ENCODE measurements at regions not wholly inside any gene's neighbourhood (a gene's known extent, or its start where the extent isn't known, plus 50 kb on each side); places are given as distances from the start of the nearest gene placed in this dataset.

DNA sequence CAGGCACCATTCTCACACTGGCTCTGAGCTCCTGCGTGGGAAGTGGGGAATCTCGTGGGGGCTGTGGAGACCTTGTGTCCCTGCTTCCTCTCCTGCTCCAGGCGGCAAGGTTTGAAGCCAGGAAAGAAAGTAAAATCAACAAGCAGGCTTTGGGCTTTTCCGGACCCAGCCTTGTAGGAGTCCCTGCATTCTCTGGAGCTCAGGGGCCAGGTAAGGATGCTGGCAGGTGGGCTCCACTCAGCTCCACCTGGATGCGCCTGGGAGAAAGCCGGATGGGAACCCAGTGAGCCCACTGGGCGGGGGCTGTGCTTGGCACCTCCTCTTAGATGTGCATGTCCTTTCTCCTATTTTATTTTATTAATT, 362.5 kb downstream of the SEC14L1 start:
- H3K27me3 ChIP-seq: no peaks in the 10 kb centered on the region
- no peak for TF ChIP-seq POLR2AphosphoS5 (IDR thresholded peaks at IDR 0.05)
- TF ChIP-seq POLR2A (IDR thresholded peaks at IDR 0.05): no peak
- TF ChIP-seq, protein P1, sequence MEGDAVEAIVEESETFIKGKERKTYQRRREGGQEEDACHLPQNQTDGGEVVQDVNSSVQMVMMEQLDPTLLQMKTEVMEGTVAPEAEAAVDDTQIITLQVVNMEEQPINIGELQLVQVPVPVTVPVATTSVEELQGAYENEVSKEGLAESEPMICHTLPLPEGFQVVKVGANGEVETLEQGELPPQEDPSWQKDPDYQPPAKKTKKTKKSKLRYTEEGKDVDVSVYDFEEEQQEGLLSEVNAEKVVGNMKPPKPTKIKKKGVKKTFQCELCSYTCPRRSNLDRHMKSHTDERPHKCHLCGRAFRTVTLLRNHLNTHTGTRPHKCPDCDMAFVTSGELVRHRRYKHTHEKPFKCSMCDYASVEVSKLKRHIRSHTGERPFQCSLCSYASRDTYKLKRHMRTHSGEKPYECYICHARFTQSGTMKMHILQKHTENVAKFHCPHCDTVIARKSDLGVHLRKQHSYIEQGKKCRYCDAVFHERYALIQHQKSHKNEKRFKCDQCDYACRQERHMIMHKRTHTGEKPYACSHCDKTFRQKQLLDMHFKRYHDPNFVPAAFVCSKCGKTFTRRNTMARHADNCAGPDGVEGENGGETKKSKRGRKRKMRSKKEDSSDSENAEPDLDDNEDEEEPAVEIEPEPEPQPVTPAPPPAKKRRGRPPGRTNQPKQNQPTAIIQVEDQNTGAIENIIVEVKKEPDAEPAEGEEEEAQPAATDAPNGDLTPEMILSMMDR (IDR thresholded peaks at IDR 0.05): no peak
- no peak for DNase-seq (ENCODE audit: low spot score in 2 of 2)
- H3K27ac ChIP-seq: no peak overlapping the region
- no peaks in the 10 kb centered on the region for H3K4me1 ChIP-seq
- H3K36me3 ChIP-seq: no peaks in the 10 kb centered on the region
- no peaks in the 10 kb centered on the region for H3K9me3 ChIP-seq
- no peak overlapping the region for H3K4me3 ChIP-seq
- intact Hi-C loops (cut with DNase I; ENCODE audit: low total_unique reads): no loop called here

DNA sequence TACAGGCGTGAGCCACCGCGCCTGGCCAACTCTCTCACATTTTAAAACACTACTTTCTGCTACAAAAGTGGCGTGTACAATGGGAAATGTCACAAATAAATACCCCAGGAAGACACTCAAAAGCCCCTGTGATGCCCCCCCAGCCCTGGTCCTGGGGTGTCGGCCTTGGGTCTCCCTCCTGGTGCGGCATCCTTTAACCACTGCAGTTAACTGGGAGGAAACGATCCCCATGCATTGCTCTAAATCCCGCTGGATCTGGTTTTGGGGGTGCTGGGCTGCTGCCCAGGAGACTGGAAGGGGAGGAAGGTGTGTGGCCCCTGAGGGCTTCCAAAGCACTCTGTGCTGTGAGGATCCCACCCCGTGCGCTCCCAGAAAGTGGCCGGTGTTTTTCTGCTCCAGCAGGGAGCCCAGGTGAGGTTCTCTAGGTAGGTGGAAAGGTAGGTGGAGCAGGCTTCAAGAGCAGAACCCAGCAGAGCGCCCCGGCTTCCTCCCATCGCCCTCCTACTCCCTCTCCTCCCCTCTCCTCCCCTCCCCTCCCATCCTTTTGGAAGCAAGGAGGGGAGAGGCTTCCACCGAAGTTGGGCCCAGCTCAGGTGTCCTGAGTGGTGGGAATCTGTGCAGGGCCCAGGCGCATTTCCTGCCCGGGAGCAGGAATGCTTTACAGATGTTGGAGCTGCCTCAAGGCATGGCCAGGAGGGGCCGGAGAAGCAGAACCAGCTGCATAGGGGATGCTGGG, 363.3 kb downstream of the SEC14L1 start:
- Histone ChIP-seq H3K27me3 (no peaks in the 10 kb centered on the region), H3K27ac (no peak overlapping the region), H3K9me3 (no peaks in the 10 kb centered on the region), H3K4me1 (no peaks in the 10 kb centered on the region), H3K4me3 (no peak overlapping the region), H3K36me3 (no peaks in the 10 kb centered on the region)
- no peak for DNase-seq (ENCODE audit: low spot score in 2 of 2)
- TF ChIP-seq, protein P1 (IDR thresholded peaks at IDR 0.05): no peak
- no peak for TF ChIP-seq POLR2AphosphoS5 (IDR thresholded peaks at IDR 0.05)
- TF ChIP-seq POLR2A (IDR thresholded peaks at IDR 0.05): no peak
- intact Hi-C loops (cut with DNase I; ENCODE audit: low total_unique reads): no loop called here

DNA sequence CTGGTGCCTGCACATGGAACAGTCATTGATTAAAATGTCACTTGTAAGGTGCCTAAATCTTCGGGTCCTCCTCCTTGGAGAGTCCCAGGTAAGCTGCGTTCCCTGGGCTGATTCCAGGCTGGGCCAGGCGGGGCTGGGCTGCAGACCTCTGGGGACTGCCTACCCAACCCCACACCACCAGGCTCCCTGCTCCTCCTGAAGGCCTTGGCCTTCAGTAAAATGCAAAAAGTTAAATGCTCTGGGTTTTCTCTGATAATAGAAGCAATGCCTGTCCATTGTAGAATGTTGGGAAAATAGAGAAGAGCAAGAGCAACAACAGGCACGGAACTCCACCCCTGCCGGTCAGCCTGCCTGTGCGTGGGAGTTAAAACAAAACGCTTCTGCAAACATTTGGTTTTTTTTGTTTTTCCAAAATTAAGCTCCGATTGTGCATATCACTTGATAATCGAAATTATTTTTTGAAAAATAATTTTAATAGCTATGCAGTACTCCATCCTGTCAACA, 363.9 kb downstream of the SEC14L1 start:
- H3K4me3 ChIP-seq: no peak overlapping the region
- no peaks in the 10 kb centered on the region for H3K4me1 ChIP-seq
- no peak overlapping the region for H3K27ac ChIP-seq
- no peak for DNase-seq (ENCODE audit: low spot score in 2 of 2)
- no peaks in the 10 kb centered on the region for H3K9me3 ChIP-seq
- TF ChIP-seq POLR2A (IDR thresholded peaks at IDR 0.05) (no peak), POLR2AphosphoS5 (IDR thresholded peaks at IDR 0.05) (no peak)
- TF ChIP-seq, protein P1 (IDR thresholded peaks at IDR 0.05): no peak
- intact Hi-C loops (cut with DNase I; ENCODE audit: low total_unique reads): loop anchor here (5.0 kb wide), 1 partner anchor 162 kb away; no protein-coding TSS in a partner anchor
- H3K36me3 ChIP-seq: no peaks in the 10 kb centered on the region
- no peaks in the 10 kb centered on the region for H3K27me3 ChIP-seq

DNA sequence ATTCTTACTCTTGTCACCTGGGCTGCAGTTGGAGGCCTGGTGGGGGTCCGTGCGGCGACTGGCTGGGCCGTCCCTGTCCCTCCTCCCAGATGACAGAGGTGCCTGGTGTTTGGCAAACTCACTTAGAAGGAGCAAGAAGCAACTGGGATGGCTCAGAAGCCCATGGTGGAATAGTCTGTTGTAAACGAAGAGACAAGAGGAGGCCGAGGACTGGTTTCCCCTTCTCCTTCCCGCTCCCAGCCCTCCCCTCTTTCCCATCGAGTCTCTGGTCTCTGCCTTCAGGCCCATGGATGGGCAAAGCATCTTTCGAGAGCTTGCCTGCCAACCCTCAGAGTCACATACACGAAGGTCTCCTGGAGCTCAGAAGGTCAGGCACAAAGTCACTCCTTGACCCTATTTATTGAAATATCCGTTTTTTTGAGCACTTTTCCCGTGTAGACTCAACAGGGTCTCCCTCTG, 364.4 kb downstream of the SEC14L1 start:
- Histone ChIP-seq H3K4me3 (no peak overlapping the region), H3K4me1 (no peaks in the 10 kb centered on the region), H3K9me3 (no peaks in the 10 kb centered on the region), H3K36me3 (no peaks in the 10 kb centered on the region), H3K27ac (no peak overlapping the region), H3K27me3 (no peaks in the 10 kb centered on the region)
- intact Hi-C loops (cut with DNase I; ENCODE audit: low total_unique reads): loop anchor here (5.0 kb wide), 1 partner anchor 163 kb away; no protein-coding TSS in a partner anchor
- no peak for DNase-seq (ENCODE audit: low spot score in 2 of 2)
- TF ChIP-seq POLR2A (IDR thresholded peaks at IDR 0.05) (no peak), POLR2AphosphoS5 (IDR thresholded peaks at IDR 0.05) (no peak)
- TF ChIP-seq, protein P1 (IDR thresholded peaks at IDR 0.05): no peak

DNA sequence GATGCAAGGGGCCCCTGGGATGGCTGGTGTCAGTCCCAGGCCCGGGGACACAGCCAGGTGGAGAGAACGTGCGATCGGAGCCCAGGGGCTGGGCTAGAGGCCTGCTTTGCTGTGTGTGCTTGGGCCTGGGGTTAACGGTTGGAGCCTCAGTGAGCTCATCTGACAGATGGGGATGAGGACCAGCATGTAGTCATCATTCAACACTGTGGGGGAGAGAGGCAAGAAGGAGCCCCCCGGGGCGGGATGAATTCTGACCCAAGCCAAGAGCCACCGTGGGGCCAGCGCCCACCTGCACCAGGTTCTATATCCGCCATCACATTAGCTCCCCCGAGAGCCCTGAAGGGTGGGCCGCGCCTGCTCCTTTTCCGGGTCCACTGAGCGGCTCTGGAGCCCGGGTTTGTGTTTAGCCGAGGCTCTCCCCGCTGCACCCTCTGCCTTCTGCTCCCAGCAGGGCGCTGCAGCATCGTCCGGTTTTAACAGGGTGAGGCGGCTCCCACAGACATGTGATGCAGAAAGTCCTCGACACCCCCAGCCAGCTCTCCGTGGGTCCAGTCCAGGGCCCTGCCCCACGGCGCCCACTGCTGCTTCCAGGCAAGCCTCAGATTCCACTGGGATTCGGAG, 365.7 kb downstream of the SEC14L1 start:
- intact Hi-C loops (cut with DNase I; ENCODE audit: low total_unique reads): loop anchor here (5.0 kb wide), 1 partner anchor 164 kb away; no protein-coding TSS in a partner anchor
- DNase-seq (ENCODE audit: low spot score in 2 of 2): no peak

More for the DNA sequence above, 365.7 kb downstream of the SEC14L1 start:
- H3K4me3 ChIP-seq: no peak overlapping the region
- TF ChIP-seq POLR2A (IDR thresholded peaks at IDR 0.05): no peak
- TF ChIP-seq POLR2AphosphoS5 (IDR thresholded peaks at IDR 0.05): no peak
- TF ChIP-seq, protein P1 (IDR thresholded peaks at IDR 0.05): no peak
- H3K9me3 ChIP-seq: no peaks in the 10 kb centered on the region
- H3K36me3 ChIP-seq: no peaks in the 10 kb centered on the region
- H3K4me1 ChIP-seq: no peaks in the 10 kb centered on the region
- H3K27me3 ChIP-seq: no peaks in the 10 kb centered on the region
- H3K27ac ChIP-seq: no peak overlapping the region

All from breast epithelium (tissue), 4 donors.